GM21717 (cell line): ENCODE measurements at regions not wholly inside any gene's neighbourhood (a gene's known extent, or its start where the extent isn't known, plus 50 kb on each side); places are given as distances from the start of the nearest gene placed in this dataset.

ENCODE experiments used
- ATAC-seq: cut with Tn5 transposase; IDR thresholded peaks from one replicate; pipeline ENCODE4 v1.9.1; 2021; ENCODE audit warnings: mild to moderate bottlenecking, moderate library complexity; ENCODE audit not compliant: unreplicated experiment

GRCh38 chr14:34069854-34070582 is 119.1 kb upstream of the EGLN3 start:
- ATAC-seq: no peak

DNA sequence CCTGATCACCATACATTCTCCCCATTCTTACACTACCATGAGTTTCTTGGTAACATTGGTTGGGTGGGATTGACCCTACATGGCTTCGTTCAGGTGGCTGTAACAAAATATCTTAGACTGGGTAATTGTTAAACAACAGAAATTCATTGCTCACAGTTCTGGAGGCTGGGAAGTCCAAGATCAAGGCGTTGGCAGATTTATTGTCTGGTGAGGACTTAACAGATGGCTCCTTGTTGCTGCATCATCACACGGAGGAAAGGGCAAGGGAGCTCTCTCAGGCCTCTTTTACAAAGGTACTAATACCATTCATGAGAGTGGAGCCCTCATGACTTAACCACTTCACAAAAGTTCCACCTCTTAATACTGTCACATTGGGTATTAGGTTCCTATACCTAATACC is 116.7 kb upstream of the EGLN3 start:
- ATAC-seq: no peak

GRCh38 chr14:34065690-34066391 is 115.0 kb upstream of the EGLN3 start:
- no peak for ATAC-seq

- ATAC-seq: no peak
Observed at GRCh38 chr14:34065236-34065635, 114.4 kb upstream of the EGLN3 start.

GRCh38 chr14:34064349-34064748 is 113.5 kb upstream of the EGLN3 start:
- no peak for ATAC-seq

DNA sequence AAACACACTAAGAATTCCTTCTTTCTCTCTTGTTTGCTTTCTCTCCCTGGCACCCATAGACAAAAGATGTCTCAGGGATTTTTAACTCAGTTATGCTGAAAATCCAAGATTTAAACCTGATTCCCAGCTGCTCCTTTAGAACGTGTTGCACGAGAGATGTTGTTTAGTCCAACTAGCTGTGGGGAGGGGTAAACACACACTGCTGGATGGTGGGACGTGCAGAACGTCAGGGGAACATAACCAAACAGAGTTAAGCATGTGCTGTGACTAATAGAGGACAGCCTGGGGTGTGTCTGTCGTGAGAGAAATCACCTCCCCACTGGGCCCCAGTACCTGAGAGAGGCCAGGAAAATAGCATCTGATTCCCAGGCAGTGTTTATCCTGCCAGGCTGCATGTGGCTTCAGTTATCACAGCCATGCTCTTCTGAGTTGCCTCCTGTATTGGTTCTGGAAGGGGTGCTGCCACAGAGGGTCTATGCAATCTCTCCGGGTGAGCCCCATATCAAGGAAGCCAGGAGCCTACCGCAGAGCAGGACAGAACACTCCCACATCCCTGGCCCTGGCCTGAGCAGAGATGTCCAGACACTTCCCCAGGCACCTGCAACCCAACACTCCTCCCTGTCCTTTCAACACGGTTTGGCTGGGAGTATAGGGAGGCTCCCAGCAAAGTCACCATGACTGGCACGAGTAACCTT is 112.7 kb upstream of the EGLN3 start:
- ATAC-seq: no peak

DNA sequence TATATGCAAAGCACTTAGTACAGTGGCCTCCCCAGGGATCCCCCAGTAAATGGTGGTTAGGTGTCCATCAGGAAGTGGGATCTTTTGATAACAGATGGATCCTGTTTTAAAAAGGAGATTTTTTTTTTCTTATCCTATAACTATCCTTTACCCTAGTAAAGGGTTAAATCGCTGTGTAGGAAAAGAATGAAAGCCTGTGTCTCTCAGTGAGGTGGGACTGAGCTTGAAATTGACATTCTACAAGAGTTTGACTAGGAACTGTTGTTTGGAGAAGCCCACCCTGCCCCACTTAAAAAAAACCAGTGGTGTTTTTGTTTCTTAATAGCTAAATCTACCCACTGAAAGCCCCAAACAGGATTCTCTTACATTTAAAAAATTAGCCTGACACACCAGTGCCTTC is 112.2 kb upstream of the EGLN3 start:
- ATAC-seq: no peak

- ATAC-seq: no peak
Observed at GRCh38 chr14:34062353-34062973, 111.6 kb upstream of the EGLN3 start.

GRCh38 chr14:34060651-34060999 is 109.8 kb upstream of the EGLN3 start:
- no peak for ATAC-seq

DNA sequence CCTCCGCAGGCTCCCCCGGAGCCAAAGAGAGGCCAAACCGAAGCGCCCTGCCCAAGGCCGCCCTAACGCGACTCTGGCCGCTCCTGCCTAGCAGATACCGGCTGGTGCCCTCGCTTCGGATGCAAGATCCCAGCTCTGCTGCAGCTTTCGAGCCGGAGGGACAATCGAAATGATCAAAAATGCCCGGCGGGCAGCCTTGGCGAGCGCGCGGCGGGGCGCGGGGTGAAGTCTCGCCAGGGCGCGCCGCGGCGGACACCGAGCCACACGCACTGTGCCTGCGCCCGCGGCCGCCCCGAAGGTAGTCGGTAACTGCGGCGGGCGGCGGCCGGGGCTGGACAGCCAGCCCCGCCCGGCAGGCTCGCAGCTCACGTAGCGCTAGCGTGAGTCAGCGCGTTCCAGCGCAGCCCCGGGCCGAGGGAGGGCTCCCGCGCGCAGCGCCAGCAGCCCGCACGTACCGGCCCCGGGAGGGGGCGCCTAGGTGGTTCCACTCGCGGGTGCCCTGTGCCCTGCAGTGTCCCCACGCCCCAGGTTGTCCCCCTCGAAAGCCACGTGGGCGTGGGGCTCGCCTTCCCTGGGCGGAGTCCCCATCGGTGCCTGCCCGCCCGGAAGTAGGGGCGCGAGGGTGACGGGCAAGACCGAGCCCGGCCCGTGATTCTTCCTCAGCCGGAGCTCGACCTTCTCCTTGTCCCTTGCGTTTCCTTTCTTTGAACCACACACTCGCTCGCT is 109.2 kb upstream of the EGLN3 start:
- peak; percentile 65 for ATAC-seq

GRCh38 chr14:34059037-34059924 is 108.4 kb upstream of the EGLN3 start:
- ATAC-seq: no peak

DNA sequence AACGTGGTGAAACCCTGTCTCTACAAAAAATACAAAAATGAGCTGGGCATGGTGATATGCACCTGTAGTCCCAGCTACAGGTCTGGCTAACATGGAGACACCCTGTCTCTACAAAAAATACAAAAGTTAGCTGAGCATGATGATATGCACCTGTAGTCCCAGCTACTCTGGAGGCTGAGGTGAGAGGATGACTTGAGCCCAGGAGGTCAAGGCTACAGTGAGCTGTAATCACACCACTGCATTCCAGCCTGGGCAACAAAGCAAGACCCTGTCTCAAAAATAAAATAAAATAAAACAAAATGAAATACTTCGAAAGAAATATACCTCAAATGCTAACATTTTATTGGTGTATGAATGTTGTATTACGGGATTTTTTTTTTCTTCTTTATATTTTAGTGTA is 107.6 kb upstream of the EGLN3 start:
- no peak for ATAC-seq

DNA sequence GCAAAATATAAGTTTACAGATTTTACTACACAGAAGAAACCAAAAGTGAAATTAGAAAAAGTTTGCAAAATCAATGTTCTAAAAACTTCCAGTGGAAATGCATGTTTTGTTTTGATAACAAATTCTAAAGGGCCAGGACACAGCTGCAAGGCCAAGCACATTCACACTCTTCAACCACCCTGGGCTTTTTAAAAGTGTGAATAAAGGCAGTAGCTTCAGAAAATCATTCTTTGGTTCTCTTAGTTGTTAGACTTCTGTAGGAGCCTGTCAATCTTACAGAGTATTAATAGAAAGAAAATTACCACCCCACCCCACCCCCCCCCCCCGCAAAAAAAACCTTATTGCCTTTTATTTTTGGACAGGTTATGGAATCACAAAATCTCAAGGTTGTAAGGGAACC is 105.2 kb upstream of the EGLN3 start:
- ATAC-seq: no peak

DNA sequence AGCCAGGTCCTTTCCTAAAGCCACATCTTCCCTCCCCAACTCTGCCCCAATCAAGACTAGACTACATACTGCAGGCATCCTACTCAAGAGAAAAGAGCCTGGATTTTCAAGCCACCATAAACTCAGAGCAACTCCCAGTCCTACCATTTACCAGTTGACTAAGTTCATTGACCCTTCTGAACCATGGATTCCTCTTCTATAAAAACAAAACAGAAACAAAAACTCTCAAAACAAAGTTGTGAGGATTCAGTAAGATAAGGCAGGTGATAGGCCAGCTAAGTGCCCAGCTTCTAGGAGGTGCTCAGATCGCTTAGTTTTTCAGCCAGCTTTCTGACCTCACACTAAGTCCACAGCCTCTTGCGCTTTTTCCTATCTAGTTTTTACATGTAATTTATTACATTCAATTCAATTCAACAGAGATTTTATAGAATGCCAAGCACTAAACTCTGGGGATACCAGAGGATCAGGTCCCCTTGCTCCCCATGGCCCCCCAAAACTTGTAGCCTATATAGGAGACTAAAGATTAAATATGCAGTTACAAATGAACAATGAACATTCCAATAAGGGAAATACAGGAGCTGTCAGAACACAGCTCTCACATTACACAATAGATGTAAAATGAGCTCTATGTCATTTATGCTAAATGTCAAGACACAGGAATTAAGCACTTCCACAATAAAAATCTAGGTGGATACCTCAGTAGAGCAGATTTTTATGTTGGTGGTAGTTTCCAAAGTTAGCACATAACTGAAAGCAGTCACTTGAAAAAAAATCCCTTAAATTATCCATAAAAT is 104.5 kb upstream of the EGLN3 start:
- no peak for ATAC-seq

- no peak for ATAC-seq
Observed at GRCh38 chr14:34053666-34054065, 102.8 kb upstream of the EGLN3 start.

GRCh38 chr14:34052658-34053014 is 101.8 kb upstream of the EGLN3 start:
- ATAC-seq: no peak

DNA sequence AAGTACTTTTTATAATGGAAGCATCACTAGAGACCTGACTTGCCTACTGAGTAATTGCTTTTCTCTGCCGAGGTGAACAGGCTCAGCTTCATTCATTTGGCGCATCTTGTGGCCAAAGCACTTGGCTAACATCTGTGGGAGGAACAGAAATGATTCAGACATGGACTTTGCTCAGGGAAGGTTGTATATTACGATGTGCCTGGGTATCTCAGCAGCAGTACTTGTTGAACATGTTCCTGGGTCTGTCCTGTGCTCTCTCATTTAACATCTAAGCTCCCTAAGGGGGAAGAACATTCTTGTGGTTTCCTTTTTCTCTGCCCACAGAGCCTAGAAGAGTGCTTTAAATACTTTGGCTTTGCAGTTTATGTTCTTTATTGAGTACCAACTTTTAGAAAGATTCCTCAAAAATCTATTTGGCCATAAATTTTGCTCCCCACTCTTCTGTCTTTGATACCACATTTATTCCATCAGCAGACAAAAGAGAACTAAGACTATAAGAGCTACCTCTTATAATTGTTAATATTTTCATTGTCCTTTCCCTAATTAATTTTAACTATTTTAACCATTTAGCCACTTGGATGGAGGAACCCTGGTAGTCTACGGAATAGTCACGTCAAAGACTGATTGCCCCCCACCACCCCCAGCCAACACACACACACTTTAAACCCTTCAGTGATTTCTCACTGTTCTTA is 101.2 kb upstream of the EGLN3 start:
- ATAC-seq: no peak

DNA sequence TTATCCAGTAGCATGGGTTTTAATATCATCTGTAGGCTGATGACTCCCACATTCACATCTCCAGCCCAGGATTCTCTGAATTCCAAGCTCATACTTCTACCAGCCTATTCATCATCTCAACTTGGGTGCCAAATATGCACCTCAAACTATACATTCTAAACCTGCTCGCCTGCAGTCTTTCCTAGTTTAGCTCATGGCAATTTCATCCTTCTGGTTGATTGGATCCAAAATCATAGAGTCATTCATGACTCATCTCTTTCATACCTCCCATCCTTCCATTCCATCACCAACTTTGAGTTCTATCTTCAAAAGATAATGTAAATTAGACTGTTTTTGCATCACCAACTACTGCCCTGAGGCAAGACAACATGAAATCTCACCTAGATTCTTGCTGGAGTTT is 99.7 kb upstream of the EGLN3 start:
- no peak for ATAC-seq

DNA sequence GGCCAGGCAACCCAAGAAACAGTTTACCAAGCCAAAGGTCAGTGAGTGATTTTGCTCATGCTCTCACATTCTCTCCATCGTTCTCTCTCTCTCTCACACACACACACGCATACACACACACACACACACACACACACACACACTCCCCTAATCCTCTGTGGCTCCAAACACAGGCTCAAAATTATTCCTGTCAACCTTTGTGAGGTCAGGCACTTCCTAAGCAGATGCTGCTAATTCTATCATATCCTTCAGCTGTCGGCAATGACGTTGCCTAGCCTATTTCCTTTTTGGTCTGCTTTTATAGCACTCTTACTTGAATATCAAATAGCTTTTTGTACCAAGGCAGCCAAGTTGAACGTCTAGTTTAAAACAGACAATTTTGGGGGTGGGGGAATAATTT is 98.9 kb upstream of the EGLN3 start:
- no peak for ATAC-seq
